AG04449 (cell line): ENCODE measurements at regions not wholly inside any gene's neighbourhood (a gene's known extent, or its start where the extent isn't known, plus 50 kb on each side); places are given as distances from the start of the nearest gene placed in this dataset.

Experiments used
- CTCF ChIA-PET: fragments of 350-600 bp; formaldehyde crosslinking; extraction: SDS; loops from one replicate; lab custom pipeline; 2021; ENCODE audit warnings: antibody characterized with exemption; lab: Yijun Ruan, JAX
- POLR2A ChIA-PET: fragments of 400-600, 350-600 bp; formaldehyde crosslinking; extraction: SDS; loops from one replicate; lab custom pipeline; 2020; ENCODE audit warnings: antibody characterized with exemption, inconsistent platforms; lab: Yijun Ruan, JAX
- DNase-seq: peaks from one replicate; pipeline ENCODE4 v3.0.0-alpha.2; 2010; ENCODE audit warnings: low read depth, low spot score
- H3K4me3 ChIP-seq: 2 replicates; pipeline ENCODE4 v1.5.1; 2011; ENCODE audit warnings: low read depth, mild to moderate bottlenecking, control low read depth, low read length
- TF ChIP-seq, protein P1 (sequence below): IDR thresholded peaks from one replicate; pipeline ENCODE4 v1.5.1; 2011; ENCODE audit warnings: mild to moderate bottlenecking, moderate library complexity, low read length, control low read depth, inconsistent platforms; ENCODE audit not compliant: insufficient read depth; ENCODE audit errors: missing control alignments

DNA sequence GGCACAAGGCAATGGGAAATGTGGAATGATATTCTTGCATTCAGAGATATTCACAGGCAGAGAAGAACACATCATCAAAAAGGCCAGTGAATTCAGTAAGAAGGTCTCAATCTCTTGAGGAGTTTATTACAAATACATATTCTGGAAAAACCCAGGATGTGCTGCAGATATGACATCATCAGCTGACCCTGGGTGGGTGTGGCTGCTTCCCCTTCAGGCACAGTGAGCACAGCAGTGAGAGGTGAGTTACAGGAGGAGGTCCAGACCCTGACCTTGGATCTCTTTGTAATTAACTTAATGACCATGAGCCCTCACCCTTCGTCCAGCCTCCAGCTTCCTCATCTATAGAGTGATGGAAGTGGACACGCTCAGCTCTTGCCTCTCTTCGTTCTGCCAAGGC is 147.5 kb upstream of the SYNDIG1 start:
- TF ChIP-seq, protein P1, sequence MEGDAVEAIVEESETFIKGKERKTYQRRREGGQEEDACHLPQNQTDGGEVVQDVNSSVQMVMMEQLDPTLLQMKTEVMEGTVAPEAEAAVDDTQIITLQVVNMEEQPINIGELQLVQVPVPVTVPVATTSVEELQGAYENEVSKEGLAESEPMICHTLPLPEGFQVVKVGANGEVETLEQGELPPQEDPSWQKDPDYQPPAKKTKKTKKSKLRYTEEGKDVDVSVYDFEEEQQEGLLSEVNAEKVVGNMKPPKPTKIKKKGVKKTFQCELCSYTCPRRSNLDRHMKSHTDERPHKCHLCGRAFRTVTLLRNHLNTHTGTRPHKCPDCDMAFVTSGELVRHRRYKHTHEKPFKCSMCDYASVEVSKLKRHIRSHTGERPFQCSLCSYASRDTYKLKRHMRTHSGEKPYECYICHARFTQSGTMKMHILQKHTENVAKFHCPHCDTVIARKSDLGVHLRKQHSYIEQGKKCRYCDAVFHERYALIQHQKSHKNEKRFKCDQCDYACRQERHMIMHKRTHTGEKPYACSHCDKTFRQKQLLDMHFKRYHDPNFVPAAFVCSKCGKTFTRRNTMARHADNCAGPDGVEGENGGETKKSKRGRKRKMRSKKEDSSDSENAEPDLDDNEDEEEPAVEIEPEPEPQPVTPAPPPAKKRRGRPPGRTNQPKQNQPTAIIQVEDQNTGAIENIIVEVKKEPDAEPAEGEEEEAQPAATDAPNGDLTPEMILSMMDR, result no peak
- H3K4me3 ChIP-seq, result no peak overlapping the region
- ChIA-PET CTCF (no interaction called here), POLR2A (no interaction called here)
- no peak for DNase-seq

DNA sequence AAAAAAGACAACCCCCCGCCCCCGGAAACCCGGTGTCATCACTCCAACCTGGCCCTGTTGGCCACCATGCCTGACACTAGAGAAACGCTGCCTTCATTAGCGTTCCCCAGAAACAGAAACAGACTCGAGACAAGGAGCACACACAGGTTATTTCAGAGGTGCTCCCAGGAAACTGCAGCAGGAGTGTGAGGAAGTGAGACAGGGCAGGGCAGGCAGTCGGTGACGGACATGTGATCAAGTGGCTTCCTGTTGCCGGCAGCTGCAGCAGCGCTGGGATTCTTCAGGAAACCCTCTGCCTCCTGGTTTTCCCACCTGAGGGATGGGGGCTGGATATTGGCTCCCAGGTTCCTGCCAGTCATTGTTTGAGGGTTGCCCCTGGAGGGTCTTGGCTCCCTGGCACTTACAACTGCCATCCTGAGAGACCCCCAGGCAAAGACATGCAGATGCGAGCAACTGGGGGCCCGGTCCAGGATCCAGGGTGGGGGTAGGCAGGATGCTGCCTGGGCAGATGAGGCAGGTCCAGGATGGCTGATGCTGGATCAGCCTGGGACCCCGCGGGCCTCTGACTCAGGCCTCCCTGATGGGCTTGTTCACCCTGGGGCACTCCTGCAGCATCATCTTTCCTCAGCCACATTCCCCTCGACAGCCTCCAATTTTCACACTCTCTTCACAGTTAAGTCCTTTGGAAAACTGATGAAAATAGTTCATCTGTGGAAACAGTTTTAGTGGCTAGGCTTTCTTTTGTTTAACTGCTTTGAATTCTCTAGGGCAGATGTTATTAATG is 150.7 kb upstream of the SYNDIG1 start:
- CTCF ChIA-PET, result no interaction called here

DNA sequence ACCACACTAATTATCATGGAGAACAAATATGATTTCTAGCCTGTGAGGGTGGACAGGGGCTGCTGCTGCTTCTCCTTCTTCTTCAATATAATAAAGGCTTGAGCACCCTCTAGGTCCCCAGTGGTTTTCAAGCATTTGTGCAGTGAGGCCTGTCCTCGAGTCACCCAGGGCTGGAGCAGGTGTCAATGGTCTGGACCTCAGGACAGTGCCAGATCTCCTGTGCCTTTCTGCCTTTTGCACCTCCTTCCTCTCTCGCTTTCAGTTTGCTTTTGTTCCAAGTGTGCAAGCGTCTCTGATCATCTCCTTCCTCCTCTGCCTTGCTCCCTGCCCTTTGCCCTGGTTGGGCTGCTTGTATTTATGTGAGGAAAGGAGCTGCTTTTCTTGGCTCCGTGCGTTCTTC is 152.2 kb upstream of the SYNDIG1 start:
- CTCF ChIA-PET, result no interaction called here
- POLR2A ChIA-PET, result no interaction called here
- TF ChIP-seq, protein P1, result no peak
- H3K4me3 ChIP-seq, result no peak overlapping the region
- DNase-seq, result no peak

More for the DNA sequence above, 150.7 kb upstream of the SYNDIG1 start:
- no peak overlapping the region for H3K4me3 ChIP-seq
- TF ChIP-seq, protein P1, result no peak
- POLR2A ChIA-PET, result no interaction called here
- no peak for DNase-seq

DNA sequence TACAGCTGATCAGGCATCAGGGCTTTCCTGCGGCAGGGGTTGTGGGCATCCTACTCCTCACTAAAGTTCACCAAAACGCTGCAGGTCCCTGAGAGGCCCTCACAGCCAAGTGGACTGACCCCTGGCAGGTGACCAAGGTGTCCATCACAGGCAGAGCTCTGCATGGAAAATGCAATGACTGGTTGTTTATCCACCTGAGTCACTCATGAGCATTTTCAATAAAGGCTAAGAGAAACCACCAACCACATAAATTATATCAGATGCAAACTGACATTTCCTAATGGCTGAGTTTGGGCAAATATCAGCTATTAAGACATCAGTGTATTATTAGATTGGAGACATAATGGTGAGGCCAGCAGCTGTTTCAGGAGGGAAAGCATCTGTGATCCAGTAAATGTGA is 152.7 kb upstream of the SYNDIG1 start:
- DNase-seq, result no peak
- POLR2A ChIA-PET, result no interaction called here
- CTCF ChIA-PET, result no interaction called here
- TF ChIP-seq, protein P1, result no peak
- no peak overlapping the region for H3K4me3 ChIP-seq

DNA sequence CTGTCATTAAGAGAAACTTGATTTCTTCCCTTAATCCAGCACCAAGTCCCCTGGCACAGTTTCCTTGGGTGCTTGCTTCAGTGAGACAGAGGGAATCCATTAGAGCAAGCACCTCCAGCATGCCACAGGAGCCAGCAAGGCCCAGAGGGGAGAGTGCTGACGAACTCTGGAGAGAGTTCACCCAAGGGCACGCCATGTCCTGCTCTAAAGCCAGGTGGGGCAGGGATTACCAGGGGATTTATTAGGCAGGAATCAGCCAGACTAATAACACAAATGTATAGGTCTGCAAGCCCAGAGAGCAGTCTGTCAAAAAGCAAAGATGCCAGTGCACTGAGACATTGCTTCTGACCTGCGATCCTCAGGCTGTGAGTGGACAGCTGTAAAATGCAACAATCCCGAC is 155.4 kb upstream of the SYNDIG1 start:
- ChIA-PET CTCF (no interaction called here), POLR2A (no interaction called here)
- no peak overlapping the region for H3K4me3 ChIP-seq
- no peak for DNase-seq
- TF ChIP-seq, protein P1, result no peak

DNA sequence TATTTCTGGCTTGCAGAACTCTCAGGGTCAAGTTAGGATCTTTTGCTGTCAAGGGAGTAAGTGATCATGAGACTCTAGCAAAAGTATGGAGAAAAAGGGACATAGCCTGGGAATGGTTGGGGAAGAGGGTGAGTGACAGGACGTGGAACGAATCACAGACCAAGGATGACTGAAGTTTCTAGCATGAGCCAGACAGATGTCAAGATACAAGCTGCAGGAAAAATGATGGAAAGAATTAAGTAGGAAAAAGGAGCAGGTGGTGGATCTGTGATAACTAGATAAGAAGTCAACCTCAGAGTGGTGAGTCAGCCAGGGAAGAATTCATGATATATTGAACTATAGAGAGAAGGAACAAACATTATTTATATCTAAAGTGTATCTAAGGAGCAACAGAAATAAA is 159.8 kb upstream of the SYNDIG1 start:
- no peak for DNase-seq
- CTCF ChIA-PET, result no interaction called here
- POLR2A ChIA-PET, result no interaction called here
- H3K4me3 ChIP-seq, result no peak overlapping the region
- TF ChIP-seq, protein P1, result no peak
